Panc1 (cell line): ENCODE measurements at regions not wholly inside any gene's neighbourhood (a gene's known extent, or its start where the extent isn't known, plus 50 kb on each side); places are given as distances from the start of the nearest gene placed in this dataset.

ENCODE experiments used
- ATAC-seq: fragments of 200-7000 bp; cut with Tn5 transposase; 2 replicates; pipeline ENCODE4 v1.9.1; 2020; ENCODE audit warnings: mild to moderate bottlenecking, moderate library complexity
- BruUV-seq: library from RNA; stranded (reverse); fragments of 400-500 nt; replicated peaks from 2 replicates; lab custom pipeline; 2021; lab: Mats Ljungman, UMichigan
- CTCF ChIA-PET: fragments of 300-600 bp; sonication (Branson Sonifier 250); formaldehyde crosslinking; loops from one replicate; lab custom pipeline; 2022; ENCODE audit warnings: antibody characterized with exemption; lab: Charles Lee
- POLR2A ChIA-PET: fragments of 300-600 bp; sonication (Branson Sonifier 250); formaldehyde crosslinking; loops from one replicate; lab custom pipeline; 2022; ENCODE audit warnings: antibody characterized with exemption; lab: Charles Lee
- DNase-seq: peaks from one replicate; pipeline ENCODE4 v3.0.0-alpha.2; 2010; ENCODE audit warnings: low read depth, low spot score
- H3K27ac ChIP-seq: 2 replicates; pipeline ENCODE4 v1.5.1; 2011; ENCODE audit warnings: mild to moderate bottlenecking, low read length, inconsistent platforms
- H3K27me3 ChIP-seq: fragments of 200-500 bp; sonication (Bioruptor generic); 2 replicates; pipeline ENCODE4 v1.6.0; 2014; ENCODE audit warnings: low read length, inconsistent platforms; ENCODE audit not compliant: control insufficient read depth, insufficient read depth
- H3K36me3 ChIP-seq: fragments of 200-500 bp; sonication (Bioruptor generic); 2 replicates; pipeline ENCODE4 v1.5.1; 2014; ENCODE audit warnings: inconsistent platforms, mild to moderate bottlenecking, low read length, moderate library complexity; ENCODE audit not compliant: control insufficient read depth, insufficient read depth
- H3K4me1 ChIP-seq: 2 replicates; pipeline ENCODE4 v1.5.1; 2011; ENCODE audit warnings: inconsistent platforms, mild to moderate bottlenecking, low read length, moderate library complexity; ENCODE audit not compliant: control insufficient read depth, insufficient read depth
- H3K4me3 ChIP-seq, 2 experiments: 2 replicates each; pipeline ENCODE4 v1.5.1; 2011 to 2012; ENCODE audit warnings: low read depth in 2 of 2, low read length in 2 of 2, mild to moderate bottlenecking in 2 of 2, inconsistent platforms in 1 of 2, moderate library complexity in 1 of 2
- H3K9me3 ChIP-seq: fragments of 200-500 bp; sonication (Bioruptor generic); 2 replicates; pipeline ENCODE4 v1.5.1; 2014; ENCODE audit warnings: low read depth, mild to moderate bottlenecking, inconsistent platforms, low read length, moderate library complexity; ENCODE audit not compliant: control insufficient read depth, insufficient read depth
- POLR2AphosphoS5 ChIP-seq: IDR thresholded peaks from 2 replicates; pipeline ENCODE4 v1.6.1; 2012; ENCODE audit warnings: mild to moderate bottlenecking, low read depth, low read length, moderate library complexity
- SIN3A ChIP-seq: IDR thresholded peaks from 2 replicates; pipeline ENCODE4 v1.6.1; 2012; ENCODE audit warnings: low read depth, mild to moderate bottlenecking, low read length, moderate library complexity, borderline replicate concordance; ENCODE audit not compliant: insufficient read depth
- TCF7L2 ChIP-seq: IDR thresholded peaks from 2 replicates; pipeline ENCODE4 v1.6.1; 2011; ENCODE audit warnings: mild to moderate bottlenecking, low read depth, low read length, inconsistent platforms
- in situ Hi-C: cut with HindIII; loops from 2 replicates; pipeline ENCODE4 v1.10.0; 2016; ENCODE audit warnings: low sequenced_read_pairs, low pct_unique_long_range_greater_than_20kb
- intact Hi-C: fragments of 100-400 bp; cut with micrococcal nuclease; formaldehyde crosslinking; loops from one replicate; pipeline ENCODE4 v1.10.0; 2022; ENCODE audit not compliant: unreplicated experiment
- TF ChIP-seq, protein P1 (sequence below): fragments of 450-650 bp; IDR thresholded peaks from 2 replicates; pipeline ENCODE4 v1.5.1; 2017; ENCODE audit warnings: mild to moderate bottlenecking
- TF ChIP-seq, protein P2 (sequence below), 2 experiments: IDR thresholded peaks; 2 replicates each; pipeline ENCODE4 v1.6.1; 2011 to 2012; ENCODE audit warnings: low read depth in 2 of 2, control low read depth in 1 of 2, low read length in 1 of 2, mild to moderate bottlenecking in 1 of 2, moderate library complexity in 1 of 2; ENCODE audit not compliant: insufficient read depth in 1 of 2

DNA sequence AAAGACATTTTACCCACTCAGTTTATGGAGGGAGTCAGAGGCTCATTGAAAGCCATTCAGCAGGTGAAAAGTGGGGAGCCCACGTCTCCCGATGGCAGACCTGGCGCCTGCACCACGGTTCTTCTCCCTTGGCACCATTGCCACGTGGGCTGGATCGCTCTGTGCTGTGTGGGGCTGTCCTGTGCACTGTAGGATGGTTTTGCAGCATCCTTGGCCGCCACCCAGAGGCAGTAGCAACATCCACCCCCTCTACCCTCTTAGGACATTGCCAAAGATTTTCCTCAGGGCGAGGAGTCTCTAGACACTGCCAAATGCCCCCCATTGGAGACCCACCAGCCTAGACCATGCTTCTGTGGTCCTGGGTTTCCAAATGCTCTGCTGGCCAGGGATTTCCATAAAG is 60.2 kb downstream of the SYNE3 start:
- ATAC-seq (no peak), DNase-seq (no peak)
- in situ Hi-C loops = no loop called here
- Histone ChIP-seq H3K4me3 (no peak overlapping the region), H3K27ac (no peak overlapping the region), H3K36me3 (no peaks in the 10 kb centered on the region), H3K27me3 (no peaks in the 10 kb centered on the region), H3K4me1 (no peaks in the 10 kb centered on the region; the same call in 1 of the 2 replicates), H3K9me3 (no peaks in the 10 kb centered on the region)
- intact Hi-C loops = no loop called here
- ChIA-PET CTCF (no interaction called here), POLR2A (no interaction called here)
- no peak for TF ChIP-seq TCF7L2
- TF ChIP-seq POLR2AphosphoS5 = no peak
- TF ChIP-seq SIN3A = no peak
- TF ChIP-seq, protein P1, sequence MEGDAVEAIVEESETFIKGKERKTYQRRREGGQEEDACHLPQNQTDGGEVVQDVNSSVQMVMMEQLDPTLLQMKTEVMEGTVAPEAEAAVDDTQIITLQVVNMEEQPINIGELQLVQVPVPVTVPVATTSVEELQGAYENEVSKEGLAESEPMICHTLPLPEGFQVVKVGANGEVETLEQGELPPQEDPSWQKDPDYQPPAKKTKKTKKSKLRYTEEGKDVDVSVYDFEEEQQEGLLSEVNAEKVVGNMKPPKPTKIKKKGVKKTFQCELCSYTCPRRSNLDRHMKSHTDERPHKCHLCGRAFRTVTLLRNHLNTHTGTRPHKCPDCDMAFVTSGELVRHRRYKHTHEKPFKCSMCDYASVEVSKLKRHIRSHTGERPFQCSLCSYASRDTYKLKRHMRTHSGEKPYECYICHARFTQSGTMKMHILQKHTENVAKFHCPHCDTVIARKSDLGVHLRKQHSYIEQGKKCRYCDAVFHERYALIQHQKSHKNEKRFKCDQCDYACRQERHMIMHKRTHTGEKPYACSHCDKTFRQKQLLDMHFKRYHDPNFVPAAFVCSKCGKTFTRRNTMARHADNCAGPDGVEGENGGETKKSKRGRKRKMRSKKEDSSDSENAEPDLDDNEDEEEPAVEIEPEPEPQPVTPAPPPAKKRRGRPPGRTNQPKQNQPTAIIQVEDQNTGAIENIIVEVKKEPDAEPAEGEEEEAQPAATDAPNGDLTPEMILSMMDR = no peak
- TF ChIP-seq, protein P2, sequence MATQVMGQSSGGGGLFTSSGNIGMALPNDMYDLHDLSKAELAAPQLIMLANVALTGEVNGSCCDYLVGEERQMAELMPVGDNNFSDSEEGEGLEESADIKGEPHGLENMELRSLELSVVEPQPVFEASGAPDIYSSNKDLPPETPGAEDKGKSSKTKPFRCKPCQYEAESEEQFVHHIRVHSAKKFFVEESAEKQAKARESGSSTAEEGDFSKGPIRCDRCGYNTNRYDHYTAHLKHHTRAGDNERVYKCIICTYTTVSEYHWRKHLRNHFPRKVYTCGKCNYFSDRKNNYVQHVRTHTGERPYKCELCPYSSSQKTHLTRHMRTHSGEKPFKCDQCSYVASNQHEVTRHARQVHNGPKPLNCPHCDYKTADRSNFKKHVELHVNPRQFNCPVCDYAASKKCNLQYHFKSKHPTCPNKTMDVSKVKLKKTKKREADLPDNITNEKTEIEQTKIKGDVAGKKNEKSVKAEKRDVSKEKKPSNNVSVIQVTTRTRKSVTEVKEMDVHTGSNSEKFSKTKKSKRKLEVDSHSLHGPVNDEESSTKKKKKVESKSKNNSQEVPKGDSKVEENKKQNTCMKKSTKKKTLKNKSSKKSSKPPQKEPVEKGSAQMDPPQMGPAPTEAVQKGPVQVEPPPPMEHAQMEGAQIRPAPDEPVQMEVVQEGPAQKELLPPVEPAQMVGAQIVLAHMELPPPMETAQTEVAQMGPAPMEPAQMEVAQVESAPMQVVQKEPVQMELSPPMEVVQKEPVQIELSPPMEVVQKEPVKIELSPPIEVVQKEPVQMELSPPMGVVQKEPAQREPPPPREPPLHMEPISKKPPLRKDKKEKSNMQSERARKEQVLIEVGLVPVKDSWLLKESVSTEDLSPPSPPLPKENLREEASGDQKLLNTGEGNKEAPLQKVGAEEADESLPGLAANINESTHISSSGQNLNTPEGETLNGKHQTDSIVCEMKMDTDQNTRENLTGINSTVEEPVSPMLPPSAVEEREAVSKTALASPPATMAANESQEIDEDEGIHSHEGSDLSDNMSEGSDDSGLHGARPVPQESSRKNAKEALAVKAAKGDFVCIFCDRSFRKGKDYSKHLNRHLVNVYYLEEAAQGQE (IDR thresholded peaks at IDR 0.05; ENCODE audit: insufficient read depth in 1 of 2, low read depth in 2 of 2, low read length in 1 of 2) = no peak
- no TSS peak for BruUV-seq

DNA sequence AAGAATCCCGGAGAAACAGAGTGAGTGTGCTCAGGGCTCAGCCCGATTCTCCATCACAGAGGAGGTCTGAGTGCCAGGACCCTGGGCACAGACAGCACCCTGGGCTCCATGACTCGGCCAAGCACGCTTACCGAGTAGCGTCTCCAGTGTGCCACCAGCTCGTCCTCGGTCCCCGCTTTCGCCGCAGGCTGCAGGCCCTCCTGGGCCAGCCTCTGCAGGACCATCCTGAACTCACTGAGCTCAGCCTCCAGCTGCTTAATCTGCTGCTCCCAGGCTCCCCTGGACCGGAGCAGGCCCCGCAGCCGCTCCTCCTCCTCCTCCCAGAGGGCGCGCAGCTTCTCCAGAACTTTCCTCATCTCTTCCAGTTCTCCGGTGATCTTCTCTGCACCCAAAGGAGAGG is 61.2 kb downstream of the SYNE3 start:
- intact Hi-C loops = no loop called here

More for the DNA sequence above, 61.2 kb downstream of the SYNE3 start:
- ATAC-seq = no peak
- no peak for DNase-seq
- H3K9me3 ChIP-seq = no peaks in the 10 kb centered on the region
- no peak overlapping the region for H3K4me3 ChIP-seq
- in situ Hi-C loops = no loop called here
- H3K27me3 ChIP-seq = no peaks in the 10 kb centered on the region
- no peak overlapping the region for H3K27ac ChIP-seq
- H3K36me3 ChIP-seq = no peaks in the 10 kb centered on the region
- POLR2A ChIA-PET = no interaction called here
- CTCF ChIA-PET = no interaction called here
- no TSS peak for BruUV-seq
- no peaks in the 10 kb centered on the region for H3K4me1 ChIP-seq
- TF ChIP-seq POLR2AphosphoS5 (no peak), SIN3A (no peak), TCF7L2 (no peak)
- TF ChIP-seq, protein P1 = no peak
- TF ChIP-seq, protein P2 (IDR thresholded peaks at IDR 0.05; ENCODE audit: insufficient read depth in 1 of 2, low read depth in 2 of 2, low read length in 1 of 2) = no peak
